Endodermal cell (in vitro differentiated cells): ENCODE measurements at regions not wholly inside any gene's neighbourhood (a gene's known extent, or its start where the extent isn't known, plus 50 kb on each side); places are given as distances from the start of the nearest gene placed in this dataset.

Experiments
- DNase-seq: peaks from one replicate; pipeline ENCODE4 v3.0.0-alpha.2; 2017
- H3K27ac ChIP-seq: 2 replicates; pipeline ENCODE4 v1.5.1; 2013; ENCODE audit warnings: mild to moderate bottlenecking, low read depth, low read length, moderate library complexity
- H3K27me3 ChIP-seq: 2 replicates; pipeline ENCODE4 v1.6.1; 2013; ENCODE audit warnings: mild to moderate bottlenecking, low read length, moderate library complexity; ENCODE audit not compliant: insufficient read depth, control insufficient read depth, poor library complexity, severe bottlenecking
- H3K36me3 ChIP-seq: 2 replicates; pipeline ENCODE4 v1.7.0; 2013; ENCODE audit warnings: mild to moderate bottlenecking, low read length, moderate library complexity; ENCODE audit not compliant: control insufficient read depth, insufficient read depth
- H3K4me1 ChIP-seq: one replicate; pipeline ENCODE4 v1.7.0; 2013; ENCODE audit warnings: low read length; ENCODE audit not compliant: control insufficient read depth, insufficient read depth
- H3K4me3 ChIP-seq: 2 replicates; pipeline ENCODE4 v1.5.1; 2013; ENCODE audit warnings: mild to moderate bottlenecking, low read length, moderate library complexity
- H3K9ac ChIP-seq: 2 replicates; pipeline ENCODE4 v1.6.1; 2013; ENCODE audit warnings: mild to moderate bottlenecking, low read length, moderate library complexity; ENCODE audit not compliant: poor library complexity, severe bottlenecking; ENCODE audit errors: extremely low read depth
- H3K9me3 ChIP-seq: 2 replicates; pipeline ENCODE4 v1.6.1; 2013; ENCODE audit warnings: mild to moderate bottlenecking, low read length, moderate library complexity; ENCODE audit not compliant: control insufficient read depth
- H3K27ac Mint-ChIP-seq: 2 replicates; pipeline ENCODE4 v1.8.0; 2020; ENCODE audit warnings: mixed read lengths
- H3K27me3 Mint-ChIP-seq: 2 replicates; pipeline ENCODE4 v1.8.0; 2021; ENCODE audit warnings: mild to moderate bottlenecking, mixed read lengths; ENCODE audit not compliant: insufficient read depth
- H3K36me3 Mint-ChIP-seq: 2 replicates; pipeline ENCODE4 v1.8.0; 2020; ENCODE audit warnings: low read depth, mixed read lengths
- H3K4me1 Mint-ChIP-seq: 2 replicates; pipeline ENCODE4 v1.8.0; 2020; ENCODE audit warnings: mixed read lengths
- H3K4me3 Mint-ChIP-seq: 2 replicates; pipeline ENCODE4 v1.8.0; 2020; ENCODE audit warnings: mild to moderate bottlenecking, moderate library complexity, mixed read lengths
- H3K9me3 Mint-ChIP-seq: 2 replicates; pipeline ENCODE4 v1.8.0; 2020; ENCODE audit warnings: mild to moderate bottlenecking, mixed read lengths
- WGBS, 2 experiments: methylation state at CpG; one replicate each; pipeline versions ENCODE4 v1.1.5 to v1.1.7; 2013; ENCODE audit warnings: missing lambda C conversion rate in 2 of 2, mixed read lengths in 1 of 2; ENCODE audit not compliant: insufficient coverage in 1 of 2, insufficient read length in 1 of 2; 5-methylcytosine and 5-hydroxymethylcytosine counted together
- TF ChIP-seq, protein P1 (sequence below): fragments of 200-600 bp; sonication (generic); conservative IDR thresholded peaks from 2 replicates; pipeline ENCODE4 v1.5.0; 2021; ENCODE audit warnings: antibody characterized with exemption, mild to moderate bottlenecking

DNA sequence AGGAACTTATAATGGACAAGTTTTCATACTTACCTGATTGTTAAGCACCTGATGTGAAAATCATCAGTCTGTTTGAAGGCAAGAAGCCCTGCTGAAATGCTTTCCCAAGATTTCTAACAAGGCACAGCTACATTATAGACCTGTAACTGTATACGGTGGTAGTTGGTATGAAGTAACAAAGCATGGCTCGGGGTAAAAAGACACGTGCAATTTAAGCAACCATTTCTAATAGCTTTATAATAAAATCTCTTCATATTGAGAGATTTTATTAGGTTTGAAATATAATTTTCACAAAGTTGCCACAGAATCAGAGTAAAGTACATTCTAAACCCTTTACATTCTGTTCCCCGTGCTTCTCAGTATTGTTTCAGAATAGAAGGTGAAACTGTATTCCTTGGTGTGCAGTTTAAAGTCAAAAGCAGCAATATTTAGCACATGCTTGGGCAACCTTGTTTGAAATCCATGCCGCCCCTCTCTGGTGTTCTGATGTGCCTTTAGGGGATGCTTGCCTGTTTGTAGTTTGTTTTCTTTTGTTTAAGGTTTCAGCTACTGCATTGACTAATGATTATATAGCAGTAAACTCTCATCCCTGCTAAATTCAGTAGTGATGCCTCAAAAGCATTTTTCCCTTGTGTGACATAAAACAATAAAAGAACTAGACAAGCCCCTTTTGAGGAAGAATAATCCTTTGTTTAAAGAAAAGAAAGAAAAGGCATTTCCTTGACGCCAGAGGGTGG lies 125.2 kb upstream of the OBI1 start:
- TF ChIP-seq, protein P1, sequence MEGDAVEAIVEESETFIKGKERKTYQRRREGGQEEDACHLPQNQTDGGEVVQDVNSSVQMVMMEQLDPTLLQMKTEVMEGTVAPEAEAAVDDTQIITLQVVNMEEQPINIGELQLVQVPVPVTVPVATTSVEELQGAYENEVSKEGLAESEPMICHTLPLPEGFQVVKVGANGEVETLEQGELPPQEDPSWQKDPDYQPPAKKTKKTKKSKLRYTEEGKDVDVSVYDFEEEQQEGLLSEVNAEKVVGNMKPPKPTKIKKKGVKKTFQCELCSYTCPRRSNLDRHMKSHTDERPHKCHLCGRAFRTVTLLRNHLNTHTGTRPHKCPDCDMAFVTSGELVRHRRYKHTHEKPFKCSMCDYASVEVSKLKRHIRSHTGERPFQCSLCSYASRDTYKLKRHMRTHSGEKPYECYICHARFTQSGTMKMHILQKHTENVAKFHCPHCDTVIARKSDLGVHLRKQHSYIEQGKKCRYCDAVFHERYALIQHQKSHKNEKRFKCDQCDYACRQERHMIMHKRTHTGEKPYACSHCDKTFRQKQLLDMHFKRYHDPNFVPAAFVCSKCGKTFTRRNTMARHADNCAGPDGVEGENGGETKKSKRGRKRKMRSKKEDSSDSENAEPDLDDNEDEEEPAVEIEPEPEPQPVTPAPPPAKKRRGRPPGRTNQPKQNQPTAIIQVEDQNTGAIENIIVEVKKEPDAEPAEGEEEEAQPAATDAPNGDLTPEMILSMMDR, result no peak
- Histone ChIP-seq H3K9ac (no peak overlapping the region), H3K4me3 (no peak overlapping the region), H3K27me3 (peaks cover 46% of the 10 kb centered on the region), H3K9me3 (no peaks in the 10 kb centered on the region), H3K27ac (no peak overlapping the region), H3K36me3 (no peaks in the 10 kb centered on the region), H3K4me1 (no peaks in the 10 kb centered on the region)
- Mint-ChIP-seq H3K4me1 (peaks cover 11% of the 10 kb centered on the region), H3K36me3 (no peaks in the 10 kb centered on the region), H3K4me3 (no peak overlapping the region), H3K27me3 (peaks cover 31% of the 10 kb centered on the region), H3K27ac (no peak overlapping the region), H3K9me3 (no peaks in the 10 kb centered on the region)
- 83% methylated on average over 4 of the region's 6 CpGs; no CpG with 5 or more reads in 1 of the 2 experiments for WGBS, 2 experiments
- DNase-seq, result no peak

- H3K4me1 Mint-ChIP-seq, result peaks cover 14% of the 10 kb centered on the region
- 86% methylated on average over 3 of the region's 3 CpGs; no CpG with 5 or more reads in 1 of the 2 experiments for WGBS, 2 experiments
- no peak overlapping the region for H3K27ac Mint-ChIP-seq
- Histone ChIP-seq H3K27ac (no peak overlapping the region), H3K4me3 (no peak overlapping the region), H3K9ac (no peak overlapping the region), H3K4me1 (no peaks in the 10 kb centered on the region), H3K27me3 (peaks cover 68% of the 10 kb centered on the region), H3K36me3 (no peaks in the 10 kb centered on the region), H3K9me3 (no peaks in the 10 kb centered on the region)
- DNase-seq, result no peak
- no peaks in the 10 kb centered on the region for H3K9me3 Mint-ChIP-seq
- H3K4me3 Mint-ChIP-seq, result no peak overlapping the region
- TF ChIP-seq, protein P1, result no peak
- no peaks in the 10 kb centered on the region for H3K36me3 Mint-ChIP-seq
- peaks cover 52% of the 10 kb centered on the region for H3K27me3 Mint-ChIP-seq
These were observed 121.8 kb upstream of the OBI1 start for GRCh38 chr13:78780708-78781107.

DNA sequence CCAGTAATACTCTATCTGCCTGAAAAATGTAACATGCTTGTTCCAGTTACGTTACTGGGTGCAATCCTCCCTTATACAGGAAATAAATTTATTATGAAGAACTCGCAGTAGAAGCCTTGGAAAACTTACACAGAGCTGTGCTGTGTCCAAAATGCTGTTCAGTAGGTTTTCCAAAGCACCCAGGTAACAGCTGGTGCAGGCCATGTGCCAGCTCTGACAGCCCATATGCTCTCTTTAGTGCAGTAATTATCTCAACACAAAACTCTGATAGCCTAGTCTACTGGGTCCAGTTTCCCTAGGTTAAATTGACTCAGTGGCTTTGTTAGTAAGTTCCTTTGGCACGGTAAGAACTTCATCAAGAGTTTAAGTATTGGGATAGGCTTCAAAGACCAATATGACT lies 120.7 kb upstream of the OBI1 start:
- Histone ChIP-seq H3K9me3 (no peaks in the 10 kb centered on the region), H3K36me3 (no peaks in the 10 kb centered on the region), H3K4me3 (no peak overlapping the region), H3K4me1 (no peaks in the 10 kb centered on the region), H3K27me3 (peaks cover 79% of the 10 kb centered on the region), H3K27ac (no peak overlapping the region), H3K9ac (no peak overlapping the region)
- Mint-ChIP-seq H3K9me3 (no peaks in the 10 kb centered on the region), H3K27me3 (peaks cover 57% of the 10 kb centered on the region), H3K4me3 (no peak overlapping the region), H3K27ac (no peak overlapping the region), H3K4me1 (peaks cover 14% of the 10 kb centered on the region), H3K36me3 (no peaks in the 10 kb centered on the region)
- TF ChIP-seq, protein P1, result no peak
- WGBS, 2 experiments, result 60 to 90% methylated on average over 1 to 3 of the region's 3 CpGs
- DNase-seq, result no peak
